GM21619 (cell line): ENCODE measurements at regions not wholly inside any gene's neighbourhood (a gene's known extent, or its start where the extent isn't known, plus 50 kb on each side); places are given as distances from the start of the nearest gene placed in this dataset.

Experiments used
- ATAC-seq: cut with Tn5 transposase; IDR thresholded peaks from one replicate; pipeline ENCODE4 v1.9.1; 2021; ENCODE audit not compliant: unreplicated experiment

- ATAC-seq: no peak
Measured at GRCh38 chr3:158961911-158962310, 160.1 kb downstream of the MFSD1 start.

GRCh38 chr3:158970006-158970405, 168.2 kb downstream of the MFSD1 start:
- ATAC-seq: no peak

- ATAC-seq: no peak
Measured at GRCh38 chr3:158974904-158975303, 173.1 kb downstream of the MFSD1 start.

- no peak for ATAC-seq
Measured at GRCh38 chr3:158976966-158977365, 175.1 kb downstream of the MFSD1 start.

- ATAC-seq: no peak
Measured at GRCh38 chr3:158977497-158977896, 175.6 kb downstream of the MFSD1 start.

- no peak for ATAC-seq
Measured at GRCh38 chr3:158983216-158984099, 181.6 kb downstream of the MFSD1 start.

- ATAC-seq: no peak
Measured at GRCh38 chr3:158991146-158991705, 189.4 kb downstream of the MFSD1 start.

- ATAC-seq: no peak
Measured at GRCh38 chr3:158992463-158992862, 190.6 kb downstream of the MFSD1 start.

- no peak for ATAC-seq
Measured at GRCh38 chr3:158994386-158994785, 192.5 kb downstream of the MFSD1 start.

GRCh38 chr3:159001711-159002110, 199.9 kb downstream of the MFSD1 start:
- no peak for ATAC-seq

GRCh38 chr3:159005137-159005536, 203.3 kb downstream of the MFSD1 start:
- no peak for ATAC-seq

- no peak for ATAC-seq
Measured at GRCh38 chr3:159007331-159007730, 205.5 kb downstream of the MFSD1 start.

- no peak for ATAC-seq
Measured at GRCh38 chr3:159008401-159008800, 206.5 kb downstream of the MFSD1 start.

GRCh38 chr3:159018341-159018740, 216.5 kb downstream of the MFSD1 start:
- ATAC-seq: no peak

GRCh38 chr3:159025733-159026132, 223.9 kb downstream of the MFSD1 start:
- no peak for ATAC-seq

GRCh38 chr3:159026510-159026909, 224.7 kb downstream of the MFSD1 start:
- ATAC-seq: no peak

GRCh38 chr3:159028706-159029105, 226.9 kb downstream of the MFSD1 start:
- ATAC-seq: no peak

GRCh38 chr3:159029306-159030026, 227.6 kb downstream of the MFSD1 start:
- ATAC-seq: peak; percentile 73

GRCh38 chr3:159030138-159030670, 228.3 kb downstream of the MFSD1 start:
- ATAC-seq: no peak

- no peak for ATAC-seq
Measured at GRCh38 chr3:159030886-159031679, 229.2 kb downstream of the MFSD1 start.

GRCh38 chr3:159032311-159032710, 230.5 kb downstream of the MFSD1 start:
- ATAC-seq: no peak
